Left ventricle myocardium inferior (tissue), 1 donor: ENCODE measurements at regions not wholly inside any gene's neighbourhood (a gene's known extent, or its start where the extent isn't known, plus 50 kb on each side); places are given as distances from the start of the nearest gene placed in this dataset.

Experiments used
- DNase-seq: peaks from one replicate; pipeline ENCODE4 v3.0.0-alpha.2; 2020
- H3K27ac ChIP-seq: fragments of 200-600 bp; replicated peaks from 2 replicates; pipeline ENCODE4 v1.8.0; 2021
- H3K27me3 ChIP-seq: fragments of 200-600 bp; 2 replicates; pipeline ENCODE4 v1.8.0; 2021; ENCODE audit warnings: low read depth
- H3K36me3 ChIP-seq: fragments of 200-600 bp; 2 replicates; pipeline ENCODE4 v1.8.0; 2021
- H3K4me1 ChIP-seq: fragments of 200-600 bp; 2 replicates; pipeline ENCODE4 v1.8.0; 2021
- H3K4me3 ChIP-seq: fragments of 200-600 bp; 2 replicates; pipeline ENCODE4 v1.8.0; 2021; ENCODE audit warnings: mild to moderate bottlenecking, moderate library complexity
- H3K9me3 ChIP-seq: fragments of 200-600 bp; replicated peaks from 2 replicates; pipeline ENCODE4 v1.8.0; 2021
- intact Hi-C: fragments of 100-400 bp; cut with micrococcal nuclease; formaldehyde crosslinking; loops from one replicate; pipeline ENCODE4 v1.11.0; 2022
- TF ChIP-seq, protein P1 (sequence below): fragments of 200-600 bp; IDR thresholded peaks from 2 replicates; pipeline ENCODE4 v1.8.0; 2021; ENCODE audit warnings: antibody characterized with exemption, mild to moderate bottlenecking, borderline replicate concordance
- donor health status: DM: no; HTN: yes; CAD: no; lungs with severe emphysema.

GRCh38 chr18:57273194-57273593 is 79.2 kb upstream of the ST8SIA3 start:
- Histone ChIP-seq H3K4me1 (no peaks in the 10 kb centered on the region), H3K27ac (no peak overlapping the region), H3K4me3 (no peak overlapping the region), H3K27me3 (peaks cover 59% of the 10 kb centered on the region), H3K36me3 (no peaks in the 10 kb centered on the region), H3K9me3 (no peaks in the 10 kb centered on the region)
- intact Hi-C loops = no loop called here
- TF ChIP-seq, protein P1, sequence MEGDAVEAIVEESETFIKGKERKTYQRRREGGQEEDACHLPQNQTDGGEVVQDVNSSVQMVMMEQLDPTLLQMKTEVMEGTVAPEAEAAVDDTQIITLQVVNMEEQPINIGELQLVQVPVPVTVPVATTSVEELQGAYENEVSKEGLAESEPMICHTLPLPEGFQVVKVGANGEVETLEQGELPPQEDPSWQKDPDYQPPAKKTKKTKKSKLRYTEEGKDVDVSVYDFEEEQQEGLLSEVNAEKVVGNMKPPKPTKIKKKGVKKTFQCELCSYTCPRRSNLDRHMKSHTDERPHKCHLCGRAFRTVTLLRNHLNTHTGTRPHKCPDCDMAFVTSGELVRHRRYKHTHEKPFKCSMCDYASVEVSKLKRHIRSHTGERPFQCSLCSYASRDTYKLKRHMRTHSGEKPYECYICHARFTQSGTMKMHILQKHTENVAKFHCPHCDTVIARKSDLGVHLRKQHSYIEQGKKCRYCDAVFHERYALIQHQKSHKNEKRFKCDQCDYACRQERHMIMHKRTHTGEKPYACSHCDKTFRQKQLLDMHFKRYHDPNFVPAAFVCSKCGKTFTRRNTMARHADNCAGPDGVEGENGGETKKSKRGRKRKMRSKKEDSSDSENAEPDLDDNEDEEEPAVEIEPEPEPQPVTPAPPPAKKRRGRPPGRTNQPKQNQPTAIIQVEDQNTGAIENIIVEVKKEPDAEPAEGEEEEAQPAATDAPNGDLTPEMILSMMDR = no peak
- no peak for DNase-seq

DNA sequence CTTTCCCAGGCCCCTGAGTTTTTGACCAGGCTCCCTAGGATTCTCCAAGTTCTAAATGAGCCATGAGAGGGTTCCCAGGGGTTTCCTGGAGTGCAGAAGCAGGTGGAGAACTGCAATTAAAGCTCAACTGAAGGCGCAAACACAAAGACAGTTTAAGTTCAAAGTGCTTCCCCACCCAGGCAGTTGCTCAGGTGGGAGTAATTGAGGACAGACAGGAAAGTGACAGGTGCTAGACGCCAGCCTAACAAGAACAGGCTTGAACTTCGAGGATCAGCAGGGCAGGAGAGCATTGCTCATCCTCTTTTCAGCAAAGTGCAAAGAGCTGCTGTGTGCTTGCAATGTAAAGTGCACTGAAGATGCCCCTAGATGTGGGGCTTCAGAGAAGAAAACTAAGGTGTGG is 77.2 kb upstream of the ST8SIA3 start:
- intact Hi-C loops = no loop called here
- Histone ChIP-seq H3K27me3 (peaks cover 55% of the 10 kb centered on the region), H3K36me3 (no peaks in the 10 kb centered on the region), H3K9me3 (no peaks in the 10 kb centered on the region), H3K27ac (no peak overlapping the region), H3K4me1 (no peaks in the 10 kb centered on the region), H3K4me3 (no peak overlapping the region)
- TF ChIP-seq, protein P1 = no peak
- no peak for DNase-seq

GRCh38 chr18:57276829-57277228 is 75.5 kb upstream of the ST8SIA3 start:
- Histone ChIP-seq H3K27ac (no peak overlapping the region), H3K4me3 (no peak overlapping the region), H3K9me3 (no peaks in the 10 kb centered on the region), H3K4me1 (no peaks in the 10 kb centered on the region), H3K27me3 (peaks cover 38% of the 10 kb centered on the region), H3K36me3 (no peaks in the 10 kb centered on the region)
- no peak for DNase-seq
- TF ChIP-seq, protein P1 = no peak
- intact Hi-C loops = no loop called here

GRCh38 chr18:57278933-57279332 is 73.4 kb upstream of the ST8SIA3 start:
- Histone ChIP-seq H3K4me3 (no peak overlapping the region), H3K9me3 (no peaks in the 10 kb centered on the region), H3K36me3 (no peaks in the 10 kb centered on the region), H3K27me3 (peaks cover 18% of the 10 kb centered on the region), H3K4me1 (no peaks in the 10 kb centered on the region), H3K27ac (no peak overlapping the region)
- TF ChIP-seq, protein P1 = no peak
- intact Hi-C loops = no loop called here
- no peak for DNase-seq

- Histone ChIP-seq H3K27ac (no peak overlapping the region), H3K27me3 (peaks cover 8% of the 10 kb centered on the region), H3K36me3 (no peaks in the 10 kb centered on the region), H3K4me1 (no peaks in the 10 kb centered on the region), H3K4me3 (no peak overlapping the region), H3K9me3 (no peaks in the 10 kb centered on the region)
- no peak for DNase-seq
- intact Hi-C loops = no loop called here
- TF ChIP-seq, protein P1 = no peak
These were observed 70.8 kb upstream of the ST8SIA3 start for GRCh38 chr18:57281519-57281918.

DNA sequence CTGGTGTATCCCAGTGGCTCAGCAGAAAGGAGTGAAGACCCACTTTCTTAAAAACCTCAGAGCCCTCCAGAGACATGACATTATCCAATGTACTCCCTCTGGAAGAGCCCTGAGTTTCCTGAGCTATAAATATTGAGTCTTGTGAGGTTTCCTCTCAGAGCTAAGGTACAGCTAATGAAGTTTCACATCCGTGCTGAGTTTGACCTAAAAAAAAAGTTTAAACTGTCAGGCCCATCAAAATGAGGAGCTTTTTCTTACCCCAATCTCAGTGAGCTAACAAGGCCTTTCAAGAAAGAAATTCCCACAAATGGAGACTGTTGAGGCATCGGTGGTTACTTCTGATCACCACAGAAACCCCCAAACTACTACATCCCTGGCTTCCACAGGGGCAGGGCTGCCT is 65.4 kb upstream of the ST8SIA3 start:
- intact Hi-C loops = no loop called here
- H3K4me3 ChIP-seq = no peak overlapping the region
- H3K9me3 ChIP-seq = peaks cover 12% of the 10 kb centered on the region
- no peak overlapping the region for H3K27ac ChIP-seq
- no peaks in the 10 kb centered on the region for H3K4me1 ChIP-seq
- no peaks in the 10 kb centered on the region for H3K36me3 ChIP-seq
- TF ChIP-seq, protein P1 = no peak
- peaks cover 24% of the 10 kb centered on the region for H3K27me3 ChIP-seq
- DNase-seq = no peak
